Stomach (tissue), 8 donors: ENCODE measurements at regions not wholly inside any gene's neighbourhood (a gene's known extent, or its start where the extent isn't known, plus 50 kb on each side); places are given as distances from the start of the nearest gene placed in this dataset.

ENCODE experiments used
- DNase-seq, 2 donors: peaks; one replicate each; pipeline versions ENCODE4 v3.0.0 to v3.0.0-alpha.2; 2013 to 2019
- H3K27ac ChIP-seq, 5 donors: fragments of 200-600 bp in 4 of 5; sonication (generic) in 4 of 5; one replicate each; pipeline ENCODE4 v1.5.1; 2013 to 2019; ENCODE audit warnings: mild to moderate bottlenecking in 1 of 5, moderate library complexity in 1 of 5
- H3K27me3 ChIP-seq, 3 donors: fragments of 200-600 bp; sonication (generic); one replicate each; pipeline ENCODE4 v1.5.1; 2017 to 2019; ENCODE audit warnings: mixed run types in 1 of 3
- H3K36me3 ChIP-seq, 4 donors: fragments of 200-600 bp; sonication (generic); 1 replicate in 3 of 4; 2 replicates in 1 of 4; pipeline ENCODE4 v1.5.1; 2016 to 2019
- H3K4me1 ChIP-seq, 4 donors: fragments of 200-600 bp; sonication (generic); one replicate each; pipeline ENCODE4 v1.5.1; 2016 to 2019
- H3K4me3 ChIP-seq, 4 donors: fragments of 200-600 bp; sonication (generic) in 3 of 4; one replicate each; pipeline ENCODE4 v1.5.1; 2016 to 2019; ENCODE audit warnings: mild to moderate bottlenecking in 1 of 4
- H3K9me3 ChIP-seq, 4 donors: fragments of 200-600 bp; sonication (generic); one replicate each; pipeline ENCODE4 v1.5.1; 2016 to 2019
- CTCF ChIP-seq, 7 experiments: fragments of 450-650 bp in 4 of 7; fragments of 200-600 bp in 3 of 7; sonication (generic) in 3 of 7; IDR thresholded peaks; one replicate each; pipeline ENCODE4 v1.5.1; 2016 to 2019; ENCODE audit warnings: antibody characterized with exemption in 7 of 7, control low read depth in 2 of 7, mild to moderate bottlenecking in 1 of 7
- EP300 ChIP-seq: sonication (generic); formaldehyde crosslinking; IDR thresholded peaks from one replicate; pipeline ENCODE4 v1.6.1; 2017; ENCODE audit warnings: antibody characterized with exemption
- POLR2A ChIP-seq, 4 donors: fragments of 450-650 bp; IDR thresholded peaks; one replicate each; pipeline ENCODE4 v1.6.1; 2016; ENCODE audit warnings: antibody characterized with exemption in 4 of 4, control low read depth in 2 of 4, mild to moderate bottlenecking in 1 of 4, moderate library complexity in 1 of 4
- POLR2AphosphoS5 ChIP-seq, 3 donors: sonication (generic); formaldehyde crosslinking; IDR thresholded peaks; one replicate each; pipeline ENCODE4 v1.6.1; 2016; ENCODE audit warnings: antibody characterized with exemption in 3 of 3
- WGBS, 5 donors: extraction: QIAGEN DNeasy Blood & Tissue Kit in 3 of 5; methylation state at CpG; one replicate each; pipeline versions ENCODE4 v1.1.5 to v1.1.7; 2013 to 2018; 5-methylcytosine and 5-hydroxymethylcytosine counted together
- intact Hi-C: fragments of 100-400 bp; cut with DNase I; formaldehyde crosslinking; loops from one replicate; pipeline ENCODE4 v1.15.1; 2023; ENCODE audit warnings: low total_unique reads
- small RNA-seq, 4 donors: library from RNA; depleted of rRNA; stranded (forward); fragments of <200 nt; gene quantifications; one replicate each; pipeline ENCODE3, GENCODE V24; 2016
- donor health status: healthy with polysubstance abuse.
- donor health status: Bipolar disorder and iron deficiency.
- donor health status: healthy.

GRCh38 chr10:31581741-31582323, 262.8 kb downstream of the ZEB1 start:
- Histone ChIP-seq H3K36me3 (no peaks in the 10 kb centered on the region), H3K9me3 (peaks cover 0 to 6% (median 0%) of the 10 kb centered on the region in 4 donors), H3K27me3 (no peaks in the 10 kb centered on the region), H3K4me1 (peaks cover 12 to 37% (median 20%) of the 10 kb centered on the region in 4 donors), H3K4me3 (no peak overlapping the region), H3K27ac (peak overlapping the region in 3 of 5 donors; percentile 15 to 69 (median 27))
- intact Hi-C loops: no loop called here
- 62 to 74% (median 68%) methylated on average over 9 of the region's 9 CpGs for WGBS, 5 donors
- TF ChIP-seq CTCF (IDR thresholded peaks at IDR 0.05): no peak
- TF ChIP-seq EP300: no peak
- no peak for TF ChIP-seq POLR2A (IDR thresholded peaks at IDR 0.05)
- TF ChIP-seq POLR2AphosphoS5 (IDR thresholded peaks at IDR 0.05): no peak
- DNase-seq: no peak

DNA sequence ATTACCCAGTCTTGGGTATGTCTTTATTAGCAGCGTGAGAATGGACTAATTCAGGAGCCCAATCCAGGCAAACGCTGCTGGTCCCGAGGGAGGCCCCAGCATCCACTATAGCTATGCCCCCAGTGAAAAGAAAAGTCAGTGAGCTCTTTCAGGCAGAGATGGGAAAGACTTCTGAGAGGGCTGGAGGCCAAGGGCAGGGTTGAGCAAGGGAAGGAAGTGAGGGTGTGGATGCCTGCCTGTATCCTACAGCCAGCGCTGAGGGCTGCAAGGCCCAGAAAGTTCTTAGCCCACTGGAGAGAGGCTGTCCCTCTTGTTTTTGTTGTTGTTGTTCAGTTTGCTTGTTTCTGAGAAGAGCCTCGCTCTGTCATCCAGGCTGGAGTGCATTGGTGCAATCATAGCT, 261.6 kb downstream of the ZEB1 start:
- WGBS, 5 donors: 77 to 96% (median 85%) methylated on average over 5 of the region's 5 CpGs
- TF ChIP-seq EP300 (no peak), CTCF (IDR thresholded peaks at IDR 0.05) (no peak), POLR2AphosphoS5 (IDR thresholded peaks at IDR 0.05) (no peak), POLR2A (IDR thresholded peaks at IDR 0.05) (no peak)
- Histone ChIP-seq H3K27ac (no peak overlapping the region), H3K36me3 (no peaks in the 10 kb centered on the region), H3K4me3 (no peak overlapping the region), H3K4me1 (peaks cover 12 to 37% (median 20%) of the 10 kb centered on the region in 4 donors), H3K27me3 (no peaks in the 10 kb centered on the region), H3K9me3 (peaks cover 0 to 7% (median 0%) of the 10 kb centered on the region in 4 donors)
- intact Hi-C loops: no loop called here
- no peak for DNase-seq

Small RNA genes in the stretch of these regions (small RNA-seq; reads per million reads assigned to genes)
- 0 reads per million in 4 donors for gene AL161935.2
